Parathyroid adenoma (tissue), 2 donors: ENCODE measurements at regions not wholly inside any gene's neighbourhood (a gene's known extent, or its start where the extent isn't known, plus 50 kb on each side); places are given as distances from the start of the nearest gene placed in this dataset.

Experiments used
- H2AFZ ChIP-seq: fragments of 300-600 bp; sonication (generic); one replicate; pipeline ENCODE4 v1.7.0; 2017; ENCODE audit warnings: antibody characterized with exemption, mild to moderate bottlenecking
- H3K27ac ChIP-seq: fragments of 300-600 bp; sonication (generic); one replicate; pipeline ENCODE4 v1.7.0; 2017
- H3K27me3 ChIP-seq: fragments of 300-600 bp; sonication (generic); one replicate; pipeline ENCODE4 v1.7.0; 2017; ENCODE audit warnings: low read length; ENCODE audit not compliant: control insufficient read depth, insufficient read depth
- H3K36me3 ChIP-seq: fragments of 300-600 bp; sonication (generic); one replicate; pipeline ENCODE4 v1.7.0; 2017; ENCODE audit warnings: low read length; ENCODE audit not compliant: control insufficient read depth, insufficient read depth
- H3K4me1 ChIP-seq: fragments of 300-600 bp; sonication (generic); one replicate; pipeline ENCODE4 v1.7.0; 2017; ENCODE audit warnings: control low read depth
- H3K4me2 ChIP-seq: fragments of 300-600 bp; sonication (generic); one replicate; pipeline ENCODE4 v1.7.0; 2017; ENCODE audit warnings: low read length
- H3K4me3 ChIP-seq: fragments of 300-600 bp; sonication (generic); one replicate; pipeline ENCODE4 v1.7.0; 2017; ENCODE audit warnings: low read depth, low read length
- H3K79me2 ChIP-seq: fragments of 300-600 bp; sonication (generic); one replicate; pipeline ENCODE4 v1.7.0; 2017; ENCODE audit warnings: control low read depth
- H3K9ac ChIP-seq: fragments of 300-600 bp; sonication (generic); one replicate; pipeline ENCODE4 v1.7.0; 2017; ENCODE audit warnings: mild to moderate bottlenecking
- H3K9me3 ChIP-seq: fragments of 300-600 bp; sonication (generic); one replicate; pipeline ENCODE4 v1.7.0; 2017; ENCODE audit warnings: low read length; ENCODE audit not compliant: control insufficient read depth
- TF ChIP-seq, protein P1 (sequence below): fragments of 300-600 bp; sonication (generic); IDR thresholded peaks from one replicate; pipeline ENCODE4 v1.7.0; 2017; ENCODE audit warnings: antibody characterized with exemption, mild to moderate bottlenecking
- donor health status: primary hyperparathyroidism.

DNA sequence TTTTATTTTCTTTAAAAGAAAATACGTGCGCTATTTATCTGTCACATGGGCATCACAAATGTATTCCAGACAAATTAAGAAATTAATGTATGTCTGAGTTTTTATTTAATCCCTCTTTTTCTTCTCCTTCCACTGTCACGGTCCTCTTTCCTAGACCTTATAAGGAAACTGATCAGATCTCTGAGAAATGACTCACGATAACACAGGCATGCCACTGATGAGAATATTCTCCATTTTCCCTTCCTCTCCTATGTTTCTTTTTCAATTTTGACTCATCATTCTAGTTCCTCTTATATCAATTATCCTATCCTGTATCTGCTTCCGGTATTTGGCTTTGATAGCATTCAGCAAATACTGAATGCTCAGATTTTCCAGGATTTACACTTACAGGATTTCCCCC lies 121.8 kb downstream of the DSC3 start:
- no peak overlapping the region for H3K4me3 ChIP-seq
- no peaks in the 10 kb centered on the region for H3K36me3 ChIP-seq
- TF ChIP-seq, protein P1, sequence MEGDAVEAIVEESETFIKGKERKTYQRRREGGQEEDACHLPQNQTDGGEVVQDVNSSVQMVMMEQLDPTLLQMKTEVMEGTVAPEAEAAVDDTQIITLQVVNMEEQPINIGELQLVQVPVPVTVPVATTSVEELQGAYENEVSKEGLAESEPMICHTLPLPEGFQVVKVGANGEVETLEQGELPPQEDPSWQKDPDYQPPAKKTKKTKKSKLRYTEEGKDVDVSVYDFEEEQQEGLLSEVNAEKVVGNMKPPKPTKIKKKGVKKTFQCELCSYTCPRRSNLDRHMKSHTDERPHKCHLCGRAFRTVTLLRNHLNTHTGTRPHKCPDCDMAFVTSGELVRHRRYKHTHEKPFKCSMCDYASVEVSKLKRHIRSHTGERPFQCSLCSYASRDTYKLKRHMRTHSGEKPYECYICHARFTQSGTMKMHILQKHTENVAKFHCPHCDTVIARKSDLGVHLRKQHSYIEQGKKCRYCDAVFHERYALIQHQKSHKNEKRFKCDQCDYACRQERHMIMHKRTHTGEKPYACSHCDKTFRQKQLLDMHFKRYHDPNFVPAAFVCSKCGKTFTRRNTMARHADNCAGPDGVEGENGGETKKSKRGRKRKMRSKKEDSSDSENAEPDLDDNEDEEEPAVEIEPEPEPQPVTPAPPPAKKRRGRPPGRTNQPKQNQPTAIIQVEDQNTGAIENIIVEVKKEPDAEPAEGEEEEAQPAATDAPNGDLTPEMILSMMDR: no peak
- H3K9ac ChIP-seq: no peak overlapping the region
- no peak overlapping the region for H2AFZ ChIP-seq
- H3K27me3 ChIP-seq: no peaks in the 10 kb centered on the region
- no peaks in the 10 kb centered on the region for H3K4me1 ChIP-seq
- H3K9me3 ChIP-seq: no peaks in the 10 kb centered on the region
- no peaks in the 10 kb centered on the region for H3K79me2 ChIP-seq
- H3K4me2 ChIP-seq: no peak overlapping the region
- no peak overlapping the region for H3K27ac ChIP-seq

- H3K79me2 ChIP-seq: no peaks in the 10 kb centered on the region
- no peak overlapping the region for H3K4me2 ChIP-seq
- H3K4me1 ChIP-seq: no peaks in the 10 kb centered on the region
- no peaks in the 10 kb centered on the region for H3K9me3 ChIP-seq
- no peaks in the 10 kb centered on the region for H3K36me3 ChIP-seq
- no peak overlapping the region for H3K4me3 ChIP-seq
- H3K27me3 ChIP-seq: no peaks in the 10 kb centered on the region
- no peak overlapping the region for H3K9ac ChIP-seq
- no peak overlapping the region for H3K27ac ChIP-seq
- TF ChIP-seq, protein P1: no peak
- H2AFZ ChIP-seq: no peak overlapping the region
Observed at GRCh38 chr18:30920351-30920750, 122.2 kb downstream of the DSC3 start.

DNA sequence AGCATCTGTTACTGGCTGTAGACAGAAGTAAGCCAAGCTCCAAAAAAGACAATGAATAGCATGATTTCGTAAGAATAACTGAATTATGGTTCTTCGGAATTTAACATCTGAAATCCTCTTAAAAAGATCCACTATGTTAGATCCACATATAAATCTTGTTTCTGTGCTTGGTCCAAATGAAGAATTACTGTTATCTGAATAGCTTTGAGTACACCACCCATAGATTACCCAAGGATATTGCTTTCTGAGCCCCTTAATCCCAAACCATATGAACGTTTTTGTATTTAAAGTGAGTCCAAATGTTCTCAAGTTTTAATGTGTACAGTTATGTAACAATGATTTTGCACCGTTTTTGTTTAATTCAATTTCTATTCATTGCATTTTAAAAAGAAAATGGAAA lies 124.9 kb downstream of the DSC3 start:
- no peaks in the 10 kb centered on the region for H3K9me3 ChIP-seq
- H3K27ac ChIP-seq: no peak overlapping the region
- TF ChIP-seq, protein P1: no peak
- H3K4me3 ChIP-seq: no peak overlapping the region
- H3K4me1 ChIP-seq: no peaks in the 10 kb centered on the region
- no peak overlapping the region for H3K9ac ChIP-seq
- no peaks in the 10 kb centered on the region for H3K79me2 ChIP-seq
- no peaks in the 10 kb centered on the region for H3K27me3 ChIP-seq
- H3K36me3 ChIP-seq: no peaks in the 10 kb centered on the region
- H2AFZ ChIP-seq: no peak overlapping the region
- H3K4me2 ChIP-seq: no peak overlapping the region

DNA sequence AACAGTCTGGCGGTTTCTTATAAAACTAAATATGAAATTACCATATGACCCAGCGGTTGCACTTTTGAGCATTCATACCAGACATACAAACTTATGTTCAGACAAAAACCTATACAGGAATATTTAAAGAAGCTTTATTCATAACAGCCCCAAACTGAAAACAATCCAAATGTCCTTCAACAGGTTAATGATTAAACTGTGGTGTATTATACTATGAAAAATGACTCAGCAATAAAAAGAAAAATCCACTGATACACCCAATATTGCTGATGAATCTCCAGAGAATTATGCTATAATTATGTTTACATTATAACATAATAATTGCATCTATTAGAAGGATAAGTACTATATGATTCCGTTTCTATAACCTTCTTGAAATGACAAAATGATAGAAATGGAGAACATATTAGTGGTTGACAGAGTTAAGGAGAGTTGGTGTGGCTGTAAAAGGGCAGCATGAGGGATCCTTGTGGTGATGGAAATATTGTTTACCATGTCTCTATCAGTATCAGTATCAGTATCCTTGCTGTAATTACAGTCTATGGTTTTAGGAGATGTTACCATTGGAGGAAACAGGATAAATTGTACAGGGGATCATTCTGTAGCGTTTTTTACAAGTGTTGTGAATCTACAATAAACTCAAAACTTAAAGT lies 127.1 kb downstream of the DSC3 start:
- no peak overlapping the region for H3K27ac ChIP-seq
- no peak overlapping the region for H3K4me3 ChIP-seq
- no peak overlapping the region for H3K9ac ChIP-seq
- TF ChIP-seq, protein P1: no peak
- H3K36me3 ChIP-seq: no peaks in the 10 kb centered on the region
- no peaks in the 10 kb centered on the region for H3K79me2 ChIP-seq
- H3K4me1 ChIP-seq: no peaks in the 10 kb centered on the region
- H2AFZ ChIP-seq: no peak overlapping the region
- H3K4me2 ChIP-seq: no peak overlapping the region
- no peaks in the 10 kb centered on the region for H3K9me3 ChIP-seq
- no peaks in the 10 kb centered on the region for H3K27me3 ChIP-seq

DNA sequence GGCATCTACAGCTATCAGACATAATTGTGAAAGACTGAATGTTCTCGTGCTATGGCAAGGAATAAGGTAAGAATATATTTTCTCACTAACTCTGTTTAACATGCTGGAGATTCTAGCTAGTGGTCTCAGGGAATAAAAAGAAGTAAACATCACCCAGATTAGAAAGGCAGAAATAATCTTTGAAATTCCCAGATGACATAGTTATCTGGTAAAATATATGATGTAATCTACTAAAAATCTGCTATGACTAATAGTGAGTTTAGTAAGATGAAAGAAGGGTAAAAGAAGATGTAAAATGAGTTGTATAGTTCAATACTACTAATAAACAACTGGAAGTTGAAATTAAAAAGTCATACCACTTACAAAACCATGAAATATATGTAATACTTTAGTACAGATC lies 134.2 kb downstream of the DSC3 start:
- Histone ChIP-seq H3K27ac (no peak overlapping the region), H3K36me3 (no peaks in the 10 kb centered on the region), H3K27me3 (no peaks in the 10 kb centered on the region), H3K79me2 (no peaks in the 10 kb centered on the region), H3K9ac (no peak overlapping the region), H3K4me2 (no peak overlapping the region), H3K4me3 (no peak overlapping the region), H2AFZ (no peak overlapping the region), H3K9me3 (no peaks in the 10 kb centered on the region), H3K4me1 (no peaks in the 10 kb centered on the region)
- TF ChIP-seq, protein P1: no peak
